CD4-positive, alpha-beta T cell treated with Interleukin-15 for 1 hour (primary cell): ENCODE measurements at regions not wholly inside any gene's neighbourhood (a gene's known extent, or its start where the extent isn't known, plus 50 kb on each side); places are given as distances from the start of the nearest gene placed in this dataset.

Experiments used
- DNase-seq: peaks from one replicate; pipeline ENCODE4 v3.0.0-alpha.2; 2020

DNA sequence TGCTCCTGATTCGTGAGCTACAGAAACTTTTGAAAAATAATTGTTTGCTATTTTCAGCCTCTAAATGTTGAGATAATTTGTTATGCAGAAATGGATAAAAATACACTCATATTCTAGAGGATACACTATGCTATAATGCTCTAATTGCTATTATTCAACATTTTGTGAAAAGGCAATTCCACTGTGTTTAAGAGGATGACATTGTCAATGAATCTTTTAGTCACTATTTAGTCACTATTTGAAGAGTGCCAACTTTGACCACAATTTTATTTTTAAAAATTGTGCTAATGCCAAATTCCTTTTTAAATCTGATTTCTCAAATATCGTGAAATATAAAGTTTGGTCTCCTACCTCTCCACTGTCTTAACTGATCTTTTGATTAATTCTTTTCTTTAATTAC is 604.9 kb upstream of the KCNMB2 start:
- no peak for DNase-seq

DNA sequence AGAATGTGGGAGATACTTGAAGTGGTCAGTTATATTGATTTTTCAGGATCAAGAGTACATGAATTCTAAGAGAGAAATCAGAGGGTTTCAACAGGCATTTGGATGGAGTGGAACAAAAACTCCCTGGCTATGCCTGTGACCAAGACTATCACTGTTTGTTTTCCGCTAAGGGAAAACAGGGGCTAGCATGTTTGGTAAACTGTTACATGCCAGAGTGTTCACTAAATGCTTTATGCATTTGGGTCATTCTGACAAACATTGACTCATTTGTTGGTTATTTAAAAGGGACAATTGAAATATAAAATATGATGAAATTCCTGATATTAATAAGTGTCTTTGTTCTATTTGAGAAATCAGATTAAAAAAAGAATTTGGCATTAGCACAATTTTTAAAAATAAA is 603.9 kb upstream of the KCNMB2 start:
- no peak for DNase-seq

DNA sequence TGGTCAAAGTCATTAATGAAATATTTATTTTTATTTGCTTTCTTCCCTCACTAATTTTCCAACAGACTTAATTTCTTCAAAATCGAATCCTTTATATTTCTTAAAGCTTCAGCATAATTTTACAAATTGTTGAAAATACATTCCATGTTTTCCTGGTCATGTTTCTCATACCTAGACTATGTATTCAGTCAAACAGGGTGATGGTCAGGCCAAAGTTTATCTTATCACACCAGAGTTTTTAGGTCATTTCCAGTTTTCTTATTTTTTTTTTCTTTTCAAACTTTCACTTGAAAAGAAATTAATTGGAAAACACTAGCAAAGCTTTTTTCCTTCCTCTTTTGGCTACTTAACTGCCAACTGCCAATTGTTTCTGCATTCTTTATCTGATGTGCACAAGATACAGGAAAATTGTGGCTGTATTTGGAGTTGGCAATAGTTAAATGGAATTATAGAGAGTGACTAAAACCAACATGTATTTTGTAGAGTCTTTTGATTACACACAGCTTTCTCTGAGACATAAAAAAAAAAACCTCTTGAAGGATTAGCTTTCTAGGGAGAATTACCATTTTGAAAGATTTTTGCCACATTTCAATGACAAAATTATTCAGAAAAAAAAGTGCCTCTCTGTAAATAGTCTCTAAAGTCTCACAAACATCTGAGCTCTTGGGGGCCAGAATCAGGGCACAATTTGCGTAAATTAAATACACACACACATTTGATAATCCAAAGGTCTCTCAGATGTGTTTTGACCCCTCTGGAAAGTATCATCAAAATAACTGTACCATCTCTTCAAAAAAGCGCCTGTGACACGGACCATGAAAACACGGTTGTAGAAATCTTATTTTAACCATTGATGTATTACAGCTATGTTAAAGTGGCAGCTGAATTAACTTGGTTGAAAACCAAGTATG is 603.2 kb upstream of the KCNMB2 start:
- DNase-seq: no peak

DNA sequence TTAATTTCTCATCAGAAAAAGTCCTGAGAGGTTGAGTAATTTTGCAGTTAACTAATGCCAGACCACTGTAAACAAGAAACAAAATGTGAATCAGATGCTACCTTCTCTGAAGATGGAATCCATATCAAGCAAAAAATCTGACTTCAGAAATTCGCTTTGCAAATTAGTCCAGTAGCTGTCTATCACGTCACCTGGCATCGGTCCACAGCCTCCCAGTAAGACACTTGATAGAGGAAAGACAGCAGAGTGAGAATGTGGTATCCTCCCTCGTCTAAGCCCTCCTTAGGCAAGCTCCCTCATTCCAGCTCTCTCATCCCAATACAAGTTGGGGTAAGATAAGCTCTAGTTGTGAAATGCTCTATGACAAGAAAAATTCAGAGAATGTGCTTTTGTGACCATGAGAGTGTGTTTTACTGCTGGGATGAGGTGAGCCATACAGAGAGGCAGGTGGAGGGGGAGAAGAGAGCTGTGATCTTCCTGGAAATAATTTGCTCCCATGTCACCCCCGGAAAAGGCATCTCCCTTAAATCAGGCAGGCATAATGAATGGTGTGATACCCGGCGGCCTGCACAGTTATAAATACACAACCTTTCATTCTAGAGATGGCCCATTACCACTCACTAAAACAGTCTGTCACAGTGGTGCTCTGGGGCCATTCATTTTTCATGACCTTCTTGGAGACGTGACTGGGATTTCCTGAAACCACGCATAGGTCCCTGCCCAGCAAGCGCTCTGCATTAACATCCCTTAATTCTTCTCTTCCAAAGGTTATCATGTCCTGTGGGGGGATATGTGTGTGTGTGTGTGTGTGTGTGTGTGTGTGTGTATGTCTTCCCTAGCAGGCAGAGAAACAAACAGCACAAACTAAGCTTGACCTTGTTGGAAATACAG is 602.0 kb upstream of the KCNMB2 start:
- DNase-seq: no peak

DNA sequence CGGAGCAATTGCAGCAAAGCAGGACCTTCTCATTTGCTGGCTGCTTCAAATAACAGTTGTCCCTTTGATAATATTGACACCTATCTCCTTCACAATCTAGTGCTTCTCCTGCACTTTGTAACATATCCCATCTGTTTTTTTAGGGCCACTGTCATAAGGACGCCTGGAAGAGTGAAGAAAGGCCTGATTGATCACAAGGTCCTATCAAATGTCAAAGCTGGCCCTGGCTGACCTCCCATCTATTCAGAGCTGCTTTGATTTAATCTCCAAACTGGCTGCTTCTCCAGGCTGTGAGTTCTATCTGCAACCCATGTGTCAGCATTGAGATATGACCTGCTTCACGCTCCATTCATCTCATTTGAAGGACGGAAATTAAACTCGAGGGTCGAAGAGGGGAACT is 601.2 kb upstream of the KCNMB2 start:
- no peak for DNase-seq

DNA sequence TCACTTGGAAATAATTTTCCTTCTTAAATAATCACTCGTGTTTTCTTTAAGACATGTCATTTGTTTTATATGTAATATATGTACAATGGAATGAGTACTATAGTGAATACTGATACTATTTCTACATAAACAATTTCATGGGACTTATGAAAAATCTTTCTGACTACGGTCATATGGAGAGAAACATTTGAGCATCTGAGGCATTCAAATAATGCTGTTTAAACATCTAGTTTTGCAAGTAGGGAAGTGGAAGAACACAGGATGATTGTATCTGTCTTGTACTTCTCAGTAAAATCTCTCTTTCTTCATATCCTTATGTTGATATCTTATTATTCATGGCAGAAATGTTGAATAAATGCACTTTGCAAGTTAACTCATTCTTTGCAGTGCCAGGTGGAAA is 599.5 kb upstream of the KCNMB2 start:
- DNase-seq: no peak

DNA sequence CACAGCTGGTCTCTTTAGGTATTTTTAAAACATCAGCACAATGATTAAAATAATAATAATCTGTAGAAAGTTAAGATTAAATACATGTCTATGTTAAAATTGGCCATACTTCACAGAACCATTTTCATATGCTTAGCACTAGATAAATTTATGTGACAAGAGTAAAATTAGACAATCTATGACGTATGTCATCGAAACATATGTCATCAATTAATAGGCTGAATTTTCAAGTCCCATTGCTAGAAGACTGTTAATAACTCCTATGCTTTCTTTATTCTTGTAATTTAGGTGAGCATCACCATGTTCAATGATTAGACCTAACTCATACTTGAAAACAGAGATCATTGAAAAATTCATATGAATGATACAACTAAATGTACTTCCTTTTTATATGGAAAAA is 593.3 kb upstream of the KCNMB2 start:
- DNase-seq: no peak

DNA sequence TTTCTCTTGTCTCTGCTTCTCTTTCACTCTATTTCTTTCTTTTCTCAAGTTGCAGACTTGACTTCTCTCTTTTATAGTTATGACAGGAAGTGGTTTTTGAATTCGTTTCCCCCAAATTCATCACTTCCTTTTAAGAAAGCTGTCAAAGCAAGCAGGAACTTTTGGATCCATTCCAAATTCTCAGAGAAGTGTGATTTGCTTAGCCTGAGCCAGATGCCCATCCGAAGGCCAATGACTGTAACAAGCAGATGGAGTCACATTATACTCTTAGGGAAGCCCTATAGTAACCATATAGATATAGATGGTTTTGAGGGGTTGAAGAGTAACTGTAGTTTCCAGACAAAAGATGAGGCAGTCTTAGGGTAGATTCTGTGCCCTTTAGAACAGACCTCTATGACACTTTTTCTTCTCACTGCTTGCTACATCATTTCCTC is 592.0 kb upstream of the KCNMB2 start:
- DNase-seq: no peak

DNA sequence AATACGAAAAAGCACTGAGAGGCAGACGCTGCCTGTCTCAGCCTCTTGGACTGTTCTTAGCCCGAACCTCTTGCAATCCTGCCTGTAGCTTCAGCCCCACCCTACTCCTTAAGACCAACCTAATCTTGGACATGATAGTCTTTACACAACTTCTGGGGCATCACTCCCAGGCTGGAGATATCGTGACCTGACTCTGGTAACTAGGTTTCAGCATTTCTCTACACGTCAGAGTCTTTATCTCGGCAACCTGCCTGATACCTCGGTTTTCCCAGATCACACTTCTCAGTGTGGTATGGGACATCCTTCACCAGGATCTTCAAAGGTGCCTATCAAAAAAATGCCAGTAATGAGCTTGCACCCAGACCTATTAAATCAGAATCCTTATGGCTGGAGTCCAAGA is 590.2 kb upstream of the KCNMB2 start:
- no peak for DNase-seq

DNA sequence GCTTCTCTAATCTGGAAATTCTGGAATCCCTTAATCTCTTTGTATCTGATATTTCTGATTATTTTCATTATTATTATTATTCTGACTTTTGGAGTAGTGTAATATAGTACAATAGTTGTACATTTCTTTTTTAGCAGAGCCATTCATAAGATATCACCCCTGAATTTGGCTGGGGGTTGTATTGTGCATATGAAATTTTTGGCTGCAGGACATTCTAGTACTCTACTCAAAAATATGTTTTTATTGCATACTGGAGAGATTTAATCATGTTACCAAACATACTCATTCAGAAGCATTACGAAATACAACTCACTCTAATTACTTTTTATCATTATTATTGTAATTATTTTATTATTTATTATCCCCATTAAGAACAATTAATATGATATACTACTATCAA is 589.7 kb upstream of the KCNMB2 start:
- DNase-seq: no peak

DNA sequence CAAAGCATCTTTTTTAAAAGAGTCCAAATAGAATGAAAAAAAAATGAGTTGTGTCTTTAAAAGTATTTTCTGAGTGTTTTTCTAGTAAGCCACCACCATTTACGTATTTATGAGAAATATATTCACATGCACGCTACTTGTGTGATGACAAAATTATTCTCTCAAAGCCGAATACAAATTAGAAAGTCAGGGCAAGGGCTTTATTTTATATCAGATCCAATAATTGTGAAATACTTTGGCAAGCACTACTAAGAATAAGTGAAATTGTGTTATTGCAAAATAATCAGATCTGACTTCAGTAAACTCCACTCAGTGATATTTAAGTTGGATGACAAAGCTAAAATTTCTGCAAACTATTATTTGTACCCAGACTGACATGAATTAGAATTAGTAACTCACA is 589.3 kb upstream of the KCNMB2 start:
- no peak for DNase-seq

DNA sequence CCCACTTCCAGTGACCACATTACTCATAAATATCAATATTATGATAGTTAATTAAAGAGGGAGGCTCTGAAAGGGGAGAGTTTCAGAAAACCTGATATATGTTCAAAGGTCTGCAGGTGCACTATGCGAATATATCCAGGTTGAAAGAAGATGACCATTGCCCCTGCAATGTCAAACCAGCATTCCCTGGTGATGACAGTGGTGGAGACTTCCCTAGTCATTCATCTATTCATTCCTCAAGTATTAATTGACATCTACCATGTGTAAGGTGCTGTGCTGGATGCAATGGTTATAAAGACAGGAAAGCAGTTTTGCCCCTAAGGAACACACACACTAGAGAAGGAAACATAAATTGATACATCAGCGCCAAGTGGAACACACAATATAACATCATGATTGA is 588.3 kb upstream of the KCNMB2 start:
- DNase-seq: no peak

DNA sequence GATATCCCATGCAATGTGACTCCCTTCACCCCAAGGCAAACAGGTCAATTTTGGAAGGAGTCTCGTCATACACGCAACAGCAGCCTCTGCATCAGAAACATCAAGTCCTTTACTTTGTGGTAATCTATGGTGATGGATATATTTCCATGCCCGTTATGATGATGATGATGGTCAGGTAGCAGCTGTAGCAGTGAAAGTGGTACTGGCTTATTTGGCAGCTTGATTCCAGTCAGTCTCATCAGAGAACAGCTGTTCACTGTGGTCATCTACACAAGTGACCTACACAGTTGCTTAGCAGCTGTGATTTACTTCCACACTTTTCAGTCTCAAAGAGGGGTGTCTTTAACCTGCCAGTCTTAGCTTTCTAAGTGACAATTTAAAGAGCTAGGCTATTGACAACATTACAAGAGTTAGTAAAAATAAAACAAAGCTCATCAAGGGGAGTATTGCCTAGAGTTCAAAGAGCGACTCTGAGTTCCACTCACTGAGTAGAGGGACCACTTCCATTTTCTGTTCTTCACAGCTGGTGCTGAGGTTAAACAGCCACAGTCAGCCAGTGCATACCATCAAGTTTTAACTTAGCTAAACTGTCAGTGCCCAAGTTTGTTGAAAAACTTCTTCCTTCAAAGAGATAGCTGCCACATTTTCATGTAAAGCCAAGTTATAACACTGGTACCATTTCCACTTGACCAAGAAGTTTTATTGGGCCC is 587.4 kb upstream of the KCNMB2 start:
- DNase-seq: no peak

DNA sequence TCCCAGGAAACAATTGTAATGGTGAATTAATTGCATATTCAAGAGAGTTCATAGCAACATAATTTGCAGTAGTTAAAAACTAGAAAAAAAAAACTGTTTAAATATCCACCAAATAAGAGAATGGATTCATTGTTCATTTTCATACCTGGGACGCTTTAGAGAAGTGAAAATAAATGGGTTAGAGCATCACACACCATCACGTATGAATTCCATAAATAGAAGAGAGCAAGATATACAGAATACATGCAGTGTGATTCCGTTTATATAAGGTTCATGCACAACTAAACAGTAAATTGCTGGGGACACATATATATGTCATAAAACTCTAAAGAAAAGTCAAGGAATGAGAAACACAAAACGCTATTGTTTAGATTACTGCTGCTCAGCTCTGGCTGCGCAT is 577.0 kb upstream of the KCNMB2 start:
- no peak for DNase-seq

DNA sequence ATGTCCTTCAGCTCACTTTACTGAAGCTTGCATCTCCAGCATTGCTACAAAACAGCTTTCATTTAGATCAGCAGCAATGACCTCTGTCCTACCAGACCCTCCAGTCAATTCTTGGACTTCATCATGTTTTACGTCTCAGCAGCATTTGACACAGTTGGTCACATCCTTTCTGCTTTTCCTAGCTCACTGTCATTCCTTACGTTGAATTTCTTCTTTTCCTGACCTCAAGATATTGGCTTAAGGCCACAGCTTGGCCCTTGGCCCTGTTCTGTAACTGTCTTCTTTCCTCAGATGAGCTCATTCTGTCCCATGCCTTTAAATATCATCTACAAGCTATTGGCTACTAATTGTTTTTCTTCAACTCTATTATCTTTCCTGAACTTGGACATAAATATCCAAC is 576.2 kb upstream of the KCNMB2 start:
- no peak for DNase-seq

DNA sequence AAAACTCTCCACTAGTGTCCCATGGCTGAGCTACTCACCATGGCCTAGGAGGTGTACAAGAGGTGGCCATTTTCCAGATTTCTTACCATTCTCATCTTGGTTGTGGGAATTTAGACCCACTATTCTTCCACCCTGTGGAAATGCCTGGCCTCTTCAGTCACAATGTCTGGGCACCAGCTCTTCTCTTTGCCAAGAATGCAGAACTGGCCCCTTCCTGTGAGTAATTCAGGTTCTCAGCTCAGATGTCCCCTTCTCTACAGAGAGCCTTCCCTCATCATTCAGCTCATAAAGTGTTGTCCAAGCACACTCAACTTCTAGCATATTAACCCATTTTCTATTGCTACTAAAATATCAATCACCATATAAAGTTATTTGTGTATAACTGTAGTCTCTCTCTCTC is 575.5 kb upstream of the KCNMB2 start:
- DNase-seq: no peak

DNA sequence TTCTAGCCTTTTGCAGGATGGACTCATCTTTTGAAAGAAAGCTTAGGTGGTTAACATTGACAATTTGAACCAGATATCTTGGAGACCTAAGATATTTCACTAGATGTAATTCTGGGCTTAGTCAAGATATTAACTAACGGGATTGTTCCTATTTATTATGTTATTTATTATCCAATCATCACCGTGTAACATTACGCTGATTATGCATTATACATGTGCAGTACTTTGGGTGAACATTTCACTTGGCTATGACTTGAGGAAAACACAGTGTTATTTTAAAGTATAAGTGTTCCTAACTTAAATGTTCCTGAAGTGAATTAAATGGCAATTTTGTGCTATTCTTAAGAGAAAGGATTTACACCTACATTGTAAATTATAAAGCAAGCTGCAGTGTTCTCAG is 574.5 kb upstream of the KCNMB2 start:
- no peak for DNase-seq

DNA sequence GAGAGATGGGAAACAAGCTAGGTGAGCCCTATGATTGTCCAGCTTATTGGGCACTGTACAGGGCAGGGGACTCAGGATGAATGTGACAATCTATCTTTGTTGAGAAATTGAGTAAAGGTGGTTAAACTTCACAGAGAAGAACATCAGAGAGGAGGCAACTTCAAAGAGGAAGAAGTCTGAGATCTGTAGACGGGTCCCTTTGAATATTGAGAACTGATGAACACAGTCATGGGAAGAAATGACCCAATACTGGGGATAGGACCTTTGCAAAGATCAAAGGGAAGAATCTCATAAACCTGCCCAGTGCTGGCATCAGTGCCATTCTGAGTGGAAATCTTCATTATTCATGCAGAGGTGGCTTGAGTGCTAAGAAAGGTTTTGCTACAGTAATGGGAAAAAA is 569.7 kb upstream of the KCNMB2 start:
- no peak for DNase-seq

DNA sequence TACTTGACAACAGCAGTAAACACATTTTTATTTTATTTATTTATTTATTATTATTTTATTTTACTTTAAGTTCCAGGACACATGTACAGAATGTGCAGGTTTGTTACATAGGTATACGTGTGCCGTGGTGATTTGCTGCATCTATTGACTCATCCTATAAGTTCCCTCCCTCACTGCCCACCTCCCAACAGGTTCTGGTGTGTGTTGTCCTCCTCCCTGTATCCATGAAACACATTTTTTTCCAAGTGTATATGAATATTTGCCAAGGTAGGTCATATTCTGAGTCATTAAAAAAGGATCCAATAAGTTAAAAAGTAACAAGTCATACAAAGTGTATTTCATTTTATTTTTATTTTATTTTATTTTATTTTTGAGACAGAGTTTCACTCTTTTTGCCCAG is 567.3 kb upstream of the KCNMB2 start:
- DNase-seq: no peak

DNA sequence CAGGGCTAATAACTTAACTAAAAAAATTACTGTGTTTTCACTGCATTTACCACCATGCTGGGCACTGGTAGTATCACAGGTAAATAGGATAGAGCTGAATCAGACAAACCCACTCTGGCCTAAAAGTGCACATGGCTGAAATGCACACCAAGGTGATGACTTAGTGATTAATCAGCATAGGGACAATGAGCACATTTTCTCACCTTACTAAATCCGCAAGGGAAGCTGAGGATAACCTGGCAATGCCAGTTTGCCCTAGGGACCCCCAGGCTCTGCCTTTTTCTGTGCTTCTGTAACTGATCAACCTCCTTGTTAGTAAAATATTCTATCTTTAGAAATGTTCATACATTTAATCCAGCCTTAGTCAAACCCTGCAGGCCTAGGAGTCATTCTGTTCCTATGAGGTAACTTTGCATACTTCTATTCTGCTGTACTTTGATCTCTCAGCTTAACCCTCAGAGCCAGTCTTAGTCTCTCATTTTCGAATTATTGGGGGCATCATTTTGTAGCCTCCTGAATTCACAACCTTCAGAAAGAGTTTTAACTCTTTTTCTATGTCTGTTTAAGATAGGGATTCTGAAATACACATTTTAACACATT is 562.9 kb upstream of the KCNMB2 start:
- DNase-seq: no peak

DNA sequence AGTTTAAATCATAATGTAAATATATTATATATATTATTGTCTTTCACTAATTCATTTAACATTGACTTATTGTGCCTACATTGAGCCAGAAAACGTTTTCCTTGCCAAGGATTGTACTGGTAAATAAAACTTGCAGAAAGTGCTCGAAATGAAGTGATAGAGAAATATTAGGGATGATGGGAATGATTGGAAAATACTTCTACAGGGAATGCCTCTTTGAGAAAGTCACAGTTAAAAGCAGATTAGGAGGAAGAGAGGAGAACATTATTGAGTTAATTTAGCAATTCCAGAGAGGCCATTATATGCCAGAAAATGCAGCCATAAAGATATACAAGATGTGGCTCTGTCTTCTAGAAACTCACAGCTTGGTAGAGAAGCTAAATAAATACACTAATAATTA is 560.0 kb upstream of the KCNMB2 start:
- no peak for DNase-seq

DNA sequence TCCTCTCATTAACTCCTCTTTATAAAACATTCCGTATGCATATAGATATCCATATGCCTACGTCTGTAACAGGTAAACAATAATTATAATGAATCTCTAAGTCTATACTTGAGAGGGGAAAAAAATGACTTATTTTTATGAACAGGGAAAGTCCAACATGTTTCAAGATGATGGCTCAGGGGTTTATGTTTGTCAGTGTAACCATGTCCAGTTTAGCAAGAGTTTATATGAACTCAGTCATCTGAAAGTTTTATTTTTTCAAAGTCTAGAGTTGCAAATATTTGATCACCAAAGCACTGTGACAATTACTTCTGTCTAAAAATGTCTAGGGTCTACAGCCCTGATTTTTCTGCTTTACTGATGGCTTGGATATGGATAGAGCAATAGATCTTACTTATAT is 559.4 kb upstream of the KCNMB2 start:
- no peak for DNase-seq
